Posterior cingulate gyrus (tissue), 11 donors: ENCODE measurements at regions not wholly inside any gene's neighbourhood (a gene's known extent, or its start where the extent isn't known, plus 50 kb on each side); places are given as distances from the start of the nearest gene placed in this dataset.

Source experiments
- DNase-seq, 10 donors: peaks; one replicate each; pipeline versions ENCODE4 v3.0.0 to v3.0.0-alpha.2; 2020 to 2021; ENCODE audit warnings: mixed read lengths in 3 of 10
- intact Hi-C: fragments of 100-400 bp; cut with DNase I; formaldehyde crosslinking; loops from one replicate; pipeline ENCODE4 v1.15.1; 2023

DNA sequence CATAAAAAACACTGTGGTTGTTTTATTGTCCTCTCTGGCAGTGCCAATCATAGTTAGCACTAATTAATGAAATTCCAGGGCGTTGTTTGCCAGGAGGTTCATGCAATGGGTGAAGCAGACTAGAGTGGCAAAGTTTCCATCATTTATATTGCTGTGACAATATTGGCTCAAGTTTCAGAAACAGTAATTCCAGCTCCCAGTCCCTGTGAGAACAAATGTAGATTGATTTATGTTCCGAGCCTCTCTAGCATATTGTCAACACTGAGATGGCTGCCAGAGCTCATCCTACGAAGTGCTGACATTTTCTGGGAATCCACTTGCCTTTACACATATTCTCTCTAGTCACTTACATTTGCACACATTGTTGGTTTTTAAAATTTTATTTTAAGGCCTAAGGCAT lies 440.0 kb upstream of the IGFBP7 start:
- DNase-seq: no peak
- intact Hi-C loops: no loop called here

GRCh38 chr4:57548856-57549255 lies 438.7 kb upstream of the IGFBP7 start:
- intact Hi-C loops: no loop called here

DNA sequence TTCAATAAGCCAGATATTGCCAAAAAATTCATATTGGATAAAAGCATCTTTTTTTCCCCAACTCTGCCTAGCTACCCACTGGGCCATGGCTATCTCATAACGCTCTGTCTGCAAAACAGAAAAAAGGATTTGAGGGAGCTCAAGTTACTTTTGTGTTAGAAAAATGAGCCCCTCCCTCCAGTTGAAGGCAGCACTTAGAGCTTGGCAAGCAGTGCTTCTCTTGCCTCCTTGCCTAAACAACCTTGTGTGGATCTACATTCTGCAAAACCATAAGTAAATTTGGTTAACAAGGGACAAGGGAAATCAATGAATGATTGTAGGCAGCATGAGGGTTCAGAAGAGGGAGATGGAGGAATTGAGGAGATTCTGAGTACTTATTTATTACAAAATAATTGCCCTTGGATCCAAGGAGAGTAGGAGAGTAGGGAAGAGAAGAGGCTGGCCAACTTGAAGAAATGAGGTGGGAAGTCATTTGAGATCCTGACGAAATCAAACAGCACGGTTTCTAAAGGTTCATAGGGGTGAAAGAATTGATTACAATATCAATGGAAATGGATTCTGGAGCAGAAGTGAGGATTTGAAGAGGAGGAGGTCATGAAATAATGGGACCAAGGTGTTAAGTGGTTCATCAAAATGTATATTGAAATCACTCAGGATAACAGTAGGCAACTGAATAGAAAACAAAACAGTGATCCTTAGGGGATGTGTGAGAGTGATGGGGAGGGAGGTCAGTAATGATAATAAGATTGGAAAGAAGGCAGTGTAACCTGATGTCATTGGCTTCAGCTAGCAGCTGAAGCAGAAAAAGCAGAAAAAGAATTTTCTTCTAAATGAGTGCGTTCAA lies 434.8 kb upstream of the IGFBP7 start:
- intact Hi-C loops: no loop called here
- no peak for DNase-seq

More at GRCh38 chr4:57548856-57549255, 438.7 kb upstream of the IGFBP7 start:
- no peak for DNase-seq

DNA sequence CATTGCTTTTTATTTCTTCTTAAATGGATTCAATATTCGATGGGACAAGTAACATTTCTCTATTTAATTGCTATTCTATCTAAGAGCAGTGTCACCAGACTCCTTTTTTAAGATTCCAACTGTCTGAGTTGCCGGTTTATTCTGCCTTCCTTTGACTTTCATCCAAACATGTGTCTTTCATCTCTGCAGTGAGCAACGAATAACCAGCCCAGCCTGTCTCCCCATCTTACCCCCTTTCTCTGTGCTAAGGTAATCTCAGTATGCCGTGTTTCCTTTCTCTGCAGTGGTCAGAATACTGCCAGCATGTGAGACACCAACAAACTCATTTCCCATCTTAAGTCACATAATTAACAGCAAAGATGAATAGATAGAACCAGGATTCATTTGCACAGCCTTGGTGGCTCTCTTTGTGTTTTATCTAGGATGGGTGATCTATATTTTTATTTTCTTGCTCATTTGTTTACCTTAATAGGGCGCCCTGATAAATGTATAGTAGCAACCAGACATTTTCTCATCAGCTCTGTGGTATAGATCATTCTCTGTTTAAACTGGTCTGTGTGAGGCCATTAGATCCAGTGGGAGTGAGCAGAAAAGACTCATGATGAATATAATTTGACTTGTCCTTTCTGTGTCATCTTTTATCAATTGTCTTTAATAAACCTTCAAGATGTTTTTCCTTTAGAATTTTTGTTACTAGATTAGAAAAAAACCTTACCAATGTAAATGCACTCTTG lies 394.8 kb upstream of the IGFBP7 start:
- DNase-seq: no peak
- intact Hi-C loops: no loop called here

DNA sequence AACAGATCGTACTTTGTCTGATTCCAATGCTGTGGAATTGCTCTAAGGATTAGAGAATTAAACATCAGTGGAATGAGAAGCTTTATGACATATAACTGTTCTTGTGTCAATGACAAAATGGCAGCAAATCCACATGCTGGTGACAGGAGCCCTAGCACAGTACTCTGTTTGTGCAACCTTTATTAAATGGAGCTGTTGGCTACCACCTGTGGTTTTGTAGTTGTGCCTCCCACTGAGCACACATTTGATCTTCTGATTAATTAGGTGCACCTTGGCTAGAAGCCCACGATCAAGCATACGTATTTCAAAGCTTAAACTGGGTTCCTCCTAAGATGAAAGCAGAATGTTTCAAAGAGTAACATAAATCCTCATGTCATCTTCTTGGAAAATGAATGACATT lies 394.0 kb upstream of the IGFBP7 start:
- intact Hi-C loops: no loop called here

GRCh38 chr4:57501720-57502119 lies 391.5 kb upstream of the IGFBP7 start:
- DNase-seq: peak in 1 of 10 donors; percentile 89
- intact Hi-C loops: no loop called here

More for the DNA sequence above, 394.0 kb upstream of the IGFBP7 start:
- DNase-seq: no peak

DNA sequence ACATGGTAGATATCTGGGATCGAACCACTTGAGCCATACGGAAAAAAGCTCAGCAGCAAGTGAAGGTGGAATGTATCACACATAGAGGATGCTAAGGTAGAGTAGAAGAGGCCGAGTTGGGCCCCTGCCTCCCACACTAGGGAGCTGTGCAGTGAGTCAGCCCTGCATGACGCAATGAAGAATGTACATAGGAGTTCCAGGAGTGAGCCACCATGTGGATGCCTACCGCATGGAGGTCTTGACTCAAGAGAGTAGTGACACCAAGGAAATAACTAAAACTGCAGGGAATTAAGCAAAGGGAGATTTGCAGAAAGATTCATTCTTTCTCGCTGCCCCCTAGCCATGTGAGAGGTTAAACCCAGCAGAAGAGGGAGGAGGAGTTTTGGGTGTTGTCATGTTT lies 389.6 kb upstream of the IGFBP7 start:
- intact Hi-C loops: no loop called here

GRCh38 chr4:57498251-57498650 lies 388.1 kb upstream of the IGFBP7 start:
- intact Hi-C loops: no loop called here
- no peak for DNase-seq

More for the DNA sequence above, 389.6 kb upstream of the IGFBP7 start:
- DNase-seq: no peak

DNA sequence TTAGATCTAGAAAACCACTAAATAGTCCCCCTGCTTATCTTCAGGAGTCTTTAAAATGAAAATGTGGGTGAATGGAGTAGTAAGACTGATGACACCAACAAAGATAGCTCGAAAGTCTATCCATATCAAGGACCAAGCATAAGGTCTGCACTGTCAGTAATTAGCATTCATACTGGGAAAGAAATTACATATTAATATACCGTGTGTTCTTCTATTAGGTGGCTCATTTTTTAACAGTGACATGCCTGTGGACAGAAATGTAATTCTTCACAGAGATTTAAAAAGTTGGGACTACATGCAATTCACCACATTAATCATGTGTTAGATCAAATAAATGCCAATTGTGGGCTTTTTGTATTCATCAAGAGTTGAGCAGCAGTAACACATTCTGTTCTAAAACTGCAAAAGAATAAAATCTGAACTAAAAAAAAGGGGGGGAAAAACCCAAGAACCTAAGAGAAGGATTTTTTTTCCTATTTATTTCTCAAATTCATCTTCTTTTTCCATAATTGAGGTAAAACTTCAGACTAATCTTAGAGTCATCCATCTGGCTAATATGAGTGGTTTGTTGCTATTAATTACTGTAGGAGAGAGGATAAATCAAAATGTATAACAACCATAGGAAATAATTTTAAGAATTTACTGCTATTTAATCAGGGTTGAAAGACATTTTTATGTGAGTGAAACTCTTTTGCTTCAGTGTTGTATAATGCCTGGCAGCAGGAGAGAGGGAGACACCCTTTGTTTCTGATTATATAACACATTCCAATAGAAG lies 386.7 kb upstream of the IGFBP7 start:
- DNase-seq: no peak
- intact Hi-C loops: no loop called here

- intact Hi-C loops: no loop called here
- no peak for DNase-seq
Measured at GRCh38 chr4:57494821-57495220, 384.6 kb upstream of the IGFBP7 start.

DNA sequence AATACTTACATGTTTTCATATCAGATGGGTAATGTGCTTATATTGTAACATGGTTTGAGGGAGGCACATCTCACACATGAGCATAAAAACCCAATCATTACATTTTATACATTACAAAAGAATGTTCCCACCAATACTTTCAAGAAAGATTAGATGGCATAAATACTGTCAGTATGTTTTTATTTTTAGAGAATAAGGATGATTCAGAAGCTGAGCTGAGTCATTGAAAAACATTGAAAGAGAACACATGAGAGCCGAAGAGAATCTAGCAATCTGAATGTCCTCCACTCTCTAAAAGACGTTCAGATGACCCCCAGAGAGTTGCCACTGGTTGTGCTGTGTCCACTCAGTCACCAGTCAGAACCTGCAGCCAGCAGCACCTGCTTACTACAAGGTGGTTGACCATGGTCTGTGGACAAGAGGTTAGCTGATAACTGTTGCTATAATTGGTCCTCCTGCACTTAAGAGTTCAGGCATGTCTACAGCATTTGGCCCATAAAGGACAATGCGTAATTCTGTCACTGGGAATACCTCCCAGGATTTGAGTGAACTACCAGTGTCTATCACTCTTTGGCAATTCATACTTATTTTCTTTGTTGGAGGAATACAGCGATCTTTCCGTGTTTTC lies 382.2 kb upstream of the IGFBP7 start:
- intact Hi-C loops: no loop called here
- peak in 1 of 10 donors; percentile 33 for DNase-seq

GRCh38 chr4:57491388-57491787 lies 381.2 kb upstream of the IGFBP7 start:
- DNase-seq: no peak
- intact Hi-C loops: no loop called here

GRCh38 chr4:57490520-57491255 lies 380.5 kb upstream of the IGFBP7 start:
- intact Hi-C loops: no loop called here
- no peak for DNase-seq

- intact Hi-C loops: no loop called here
- no peak for DNase-seq
Measured at GRCh38 chr4:57488366-57489162, 378.4 kb upstream of the IGFBP7 start.

- DNase-seq: no peak
- intact Hi-C loops: no loop called here
Measured at GRCh38 chr4:57475424-57475823, 365.2 kb upstream of the IGFBP7 start.

DNA sequence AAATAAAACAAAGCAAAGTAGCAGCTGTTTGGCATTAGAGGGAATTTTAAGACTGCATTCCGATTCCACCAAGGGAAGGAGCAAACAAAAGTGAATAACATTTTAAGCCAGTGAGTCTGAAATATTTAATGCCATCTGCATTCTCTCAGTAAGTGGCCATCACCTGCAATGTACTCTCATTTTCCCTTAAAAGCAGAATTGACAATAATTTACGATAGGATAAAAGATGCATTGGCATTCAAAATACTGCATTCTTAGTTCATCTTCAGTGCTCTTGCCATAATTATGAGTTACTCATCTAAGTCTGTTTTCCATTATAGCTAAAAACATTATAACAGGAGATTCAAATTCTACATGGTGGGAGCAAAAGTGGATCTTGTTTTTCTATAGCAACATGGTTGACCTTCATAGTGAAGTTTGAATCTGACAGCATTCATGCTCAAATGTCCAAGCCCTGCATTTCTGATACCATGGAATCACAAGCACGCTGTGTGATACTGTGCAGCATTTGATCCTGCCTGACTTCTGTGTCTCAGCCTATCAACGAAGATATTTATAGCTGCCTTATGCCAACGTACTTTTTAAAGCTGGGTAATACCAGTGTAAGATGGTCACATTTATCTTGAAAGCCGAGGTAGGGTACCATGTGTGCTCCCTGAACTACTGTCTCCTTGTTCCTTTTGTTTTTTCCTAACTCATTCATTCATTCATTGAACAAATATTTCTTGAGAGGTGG lies 355.3 kb upstream of the IGFBP7 start:
- intact Hi-C loops: no loop called here
- DNase-seq: no peak

DNA sequence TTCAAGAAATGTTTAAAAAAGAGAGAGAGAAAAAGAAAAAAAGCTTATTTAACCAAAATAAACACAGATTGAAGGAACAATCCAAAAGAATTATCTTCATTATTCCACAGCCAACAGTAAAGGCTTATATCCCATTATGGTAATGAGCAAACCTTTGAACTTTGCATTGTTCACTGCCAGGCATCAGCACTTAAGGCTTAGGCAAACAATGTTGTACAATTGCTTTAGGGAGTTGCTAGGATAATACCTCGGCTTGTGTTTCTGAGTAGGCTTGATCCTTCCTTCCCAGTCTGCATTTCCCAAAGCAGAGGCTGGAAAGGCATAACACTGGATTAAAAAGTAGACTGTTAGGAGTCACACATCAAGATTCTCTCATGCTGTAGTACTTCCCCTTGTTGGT lies 352.7 kb upstream of the IGFBP7 start:
- DNase-seq: no peak

DNA sequence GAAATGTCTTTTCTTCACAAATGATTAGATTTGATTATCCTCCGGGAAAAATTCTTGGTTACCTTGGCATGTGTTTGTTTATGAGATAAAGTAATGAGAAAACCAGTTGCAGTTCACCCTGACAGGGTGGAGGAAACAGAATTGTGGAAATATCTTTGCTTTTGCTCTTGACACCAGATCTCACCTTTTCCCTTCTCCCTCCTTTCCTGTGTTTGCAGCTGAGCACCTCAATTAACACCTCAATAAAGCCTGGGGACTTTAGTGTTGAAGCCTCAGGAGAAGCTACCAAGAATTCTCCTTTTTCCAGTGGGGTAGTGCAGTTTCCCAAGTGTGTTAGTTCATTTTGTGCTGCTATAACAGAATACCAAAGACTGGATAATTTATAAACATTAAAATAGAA lies 350.8 kb upstream of the IGFBP7 start:
- no peak for DNase-seq

More for the DNA sequence above, 352.7 kb upstream of the IGFBP7 start:
- intact Hi-C loops: no loop called here

More for the DNA sequence above, 350.8 kb upstream of the IGFBP7 start:
- intact Hi-C loops: no loop called here
